H9 (cell line): ENCODE measurements at regions not wholly inside any gene's neighbourhood (a gene's known extent, or its start where the extent isn't known, plus 50 kb on each side); places are given as distances from the start of the nearest gene placed in this dataset.

Source experiments
- DNase-seq: peaks from one replicate; pipeline ENCODE4 v3.0.0-alpha.2; 2017
- H2AFZ ChIP-seq: one replicate; pipeline ENCODE4 v1.6.1; 2013; ENCODE audit warnings: mild to moderate bottlenecking, low read length, control low read depth, moderate library complexity
- H2AK5ac ChIP-seq: 2 replicates; pipeline ENCODE4 v1.6.1; 2013; ENCODE audit warnings: low read length, control low read depth, mixed read lengths; ENCODE audit not compliant: insufficient read length
- H2BK120ac ChIP-seq: one replicate; pipeline ENCODE4 v1.6.1; 2013; ENCODE audit warnings: low read depth, mild to moderate bottlenecking, low read length, control low read depth, inconsistent platforms; ENCODE audit not compliant: poor library complexity, severe bottlenecking
- H2BK12ac ChIP-seq: 2 replicates; pipeline ENCODE4 v1.6.1; 2013; ENCODE audit warnings: low read length, control low read depth, mixed read lengths, low read depth; ENCODE audit not compliant: insufficient read length
- H2BK15ac ChIP-seq: 2 replicates; pipeline ENCODE4 v1.6.1; 2013; ENCODE audit warnings: low read depth, low read length, control low read depth
- H2BK20ac ChIP-seq: one replicate; pipeline ENCODE4 v1.6.1; 2013; ENCODE audit warnings: low read depth, mild to moderate bottlenecking, low read length, control low read depth, inconsistent platforms; ENCODE audit not compliant: poor library complexity, severe bottlenecking
- H2BK5ac ChIP-seq: 2 replicates; pipeline ENCODE4 v1.6.1; 2013; ENCODE audit warnings: low read length, control low read depth, mixed read lengths; ENCODE audit not compliant: insufficient read length
- H3K14ac ChIP-seq: 2 replicates; pipeline ENCODE4 v1.6.1; 2013; ENCODE audit warnings: low read length, control low read depth; ENCODE audit not compliant: insufficient read depth
- H3K18ac ChIP-seq: 2 replicates; pipeline ENCODE4 v1.6.1; 2013; ENCODE audit warnings: low read depth, mild to moderate bottlenecking, mixed read lengths, low read length, control low read depth; ENCODE audit not compliant: insufficient read length
- H3K23ac ChIP-seq: 2 replicates; pipeline ENCODE4 v1.6.1; 2013; ENCODE audit warnings: low read length, control low read depth, mixed read lengths, low read depth; ENCODE audit not compliant: insufficient read length
- H3K23me2 ChIP-seq: 2 replicates; pipeline ENCODE4 v1.6.1; 2013; ENCODE audit warnings: low read depth, mild to moderate bottlenecking, mixed read lengths, low read length, control low read depth; ENCODE audit not compliant: insufficient read length, poor library complexity, severe bottlenecking
- H3K27ac ChIP-seq: 2 replicates; pipeline ENCODE4 v1.5.1; 2013; ENCODE audit warnings: low read length, control low read depth, mixed read lengths, low read depth; ENCODE audit not compliant: insufficient read length
- H3K27me3 ChIP-seq: 2 replicates; pipeline ENCODE4 v1.6.1; 2013; ENCODE audit warnings: low read length, control low read depth, inconsistent platforms; ENCODE audit not compliant: insufficient read depth
- H3K4ac ChIP-seq: 2 replicates; pipeline ENCODE4 v1.6.1; 2013; ENCODE audit warnings: low read depth, mild to moderate bottlenecking, control low read depth, inconsistent platforms, low read length, moderate library complexity
- H3K4me1 ChIP-seq: 2 replicates; pipeline ENCODE4 v1.6.1; 2013; ENCODE audit warnings: low read length, control low read depth, inconsistent platforms; ENCODE audit not compliant: insufficient read depth
- H3K4me2 ChIP-seq: 2 replicates; pipeline ENCODE4 v1.6.1; 2013; ENCODE audit warnings: low read length, control low read depth, mixed read lengths; ENCODE audit not compliant: insufficient read length, insufficient read depth
- H3K56ac ChIP-seq: 2 replicates; pipeline ENCODE4 v1.6.1; 2013; ENCODE audit warnings: low read depth, mild to moderate bottlenecking, mixed read lengths, low read length, control low read depth; ENCODE audit not compliant: insufficient read length
- H3K79me1 ChIP-seq: 2 replicates; pipeline ENCODE4 v1.6.1; 2013; ENCODE audit warnings: low read depth, mild to moderate bottlenecking, moderate library complexity, low read length, control low read depth, inconsistent platforms; ENCODE audit not compliant: insufficient read depth, poor library complexity, severe bottlenecking
- H3K79me2 ChIP-seq: 2 replicates; pipeline ENCODE4 v1.6.1; 2013; ENCODE audit warnings: low read length, control low read depth, inconsistent platforms; ENCODE audit not compliant: insufficient read depth
- H3K9ac ChIP-seq: 2 replicates; pipeline ENCODE4 v1.6.1; 2013; ENCODE audit warnings: low read length, control low read depth, mixed read lengths; ENCODE audit not compliant: insufficient read length; ENCODE audit errors: extremely low read depth
- H3K9me3 ChIP-seq: one replicate; pipeline ENCODE4 v1.6.1; 2013; ENCODE audit warnings: low read depth, low read length, inconsistent platforms; ENCODE audit not compliant: control insufficient read depth
- H3T11ph ChIP-seq: one replicate; pipeline ENCODE4 v1.6.1; 2013; ENCODE audit warnings: mild to moderate bottlenecking, low read length, control low read depth, inconsistent platforms
- H4K20me1 ChIP-seq: one replicate; pipeline ENCODE4 v1.6.1; 2013; ENCODE audit not compliant: control insufficient read depth, insufficient read length, insufficient read depth
- H4K5ac ChIP-seq: 2 replicates; pipeline ENCODE4 v1.6.1; 2013; ENCODE audit warnings: low read depth, mild to moderate bottlenecking, mixed read lengths, low read length, control low read depth; ENCODE audit not compliant: insufficient read length
- H4K8ac ChIP-seq: replicated peaks from 2 replicates; pipeline ENCODE4 v1.6.1; 2013; ENCODE audit warnings: low read length, control low read depth, mixed read lengths, low read depth; ENCODE audit not compliant: insufficient read length
- H4K91ac ChIP-seq: 2 replicates; pipeline ENCODE4 v1.6.1; 2013; ENCODE audit warnings: low read depth, mild to moderate bottlenecking, moderate library complexity, mixed read lengths, low read length, control low read depth; ENCODE audit not compliant: insufficient read length
- H3K27ac Mint-ChIP-seq, 3 experiments: 2 replicates in 2 of 3; 3 replicates in 1 of 3; pipeline ENCODE4 v1.8.0; 2020 to 2021; ENCODE audit warnings: mixed read lengths in 3 of 3, mild to moderate bottlenecking in 1 of 3, moderate library complexity in 1 of 3
- H3K27me3 Mint-ChIP-seq: 2 replicates; pipeline ENCODE4 v1.8.0; 2021; ENCODE audit warnings: low read depth, mild to moderate bottlenecking, moderate library complexity, mixed read lengths
- H3K36me3 Mint-ChIP-seq, 3 experiments: 2 replicates in 2 of 3; 3 replicates in 1 of 3; pipeline ENCODE4 v1.8.0; 2020 to 2021; ENCODE audit warnings: low read depth in 3 of 3, mixed read lengths in 3 of 3; ENCODE audit not compliant: insufficient read depth in 1 of 3
- H3K4me1 Mint-ChIP-seq, 2 experiments: 2 replicates each; pipeline ENCODE4 v1.8.0; 2020; ENCODE audit warnings: mixed read lengths in 2 of 2
- H3K4me3 Mint-ChIP-seq, 2 experiments: 2 replicates in 1 of 2; 3 replicates in 1 of 2; pipeline ENCODE4 v1.8.0; 2020 to 2021; ENCODE audit warnings: mild to moderate bottlenecking in 2 of 2, mixed read lengths in 2 of 2, moderate library complexity in 1 of 2
- H3K9me3 Mint-ChIP-seq, 2 experiments: 2 replicates in 1 of 2; 3 replicates in 1 of 2; pipeline ENCODE4 v1.8.0; 2020; ENCODE audit warnings: mild to moderate bottlenecking in 2 of 2, mixed read lengths in 2 of 2, moderate library complexity in 1 of 2
- WGBS: extraction: QIAGEN DNeasy Blood & Tissue Kit; methylation state at CpG from one replicate; pipeline ENCODE4 v1.1.7; 2013; ENCODE audit warnings: missing lambda C conversion rate, low lambda C conversion rate, mixed read lengths; ENCODE audit not compliant: insufficient read length; ENCODE audit errors: extremely low coverage; 5-methylcytosine and 5-hydroxymethylcytosine counted together
- TF ChIP-seq, protein P1 (sequence below): fragments of 200-600 bp; sonication (generic); conservative IDR thresholded peaks from 3 replicates; pipeline ENCODE4 v1.8.0; 2021; ENCODE audit warnings: antibody characterized with exemption, mild to moderate bottlenecking

DNA sequence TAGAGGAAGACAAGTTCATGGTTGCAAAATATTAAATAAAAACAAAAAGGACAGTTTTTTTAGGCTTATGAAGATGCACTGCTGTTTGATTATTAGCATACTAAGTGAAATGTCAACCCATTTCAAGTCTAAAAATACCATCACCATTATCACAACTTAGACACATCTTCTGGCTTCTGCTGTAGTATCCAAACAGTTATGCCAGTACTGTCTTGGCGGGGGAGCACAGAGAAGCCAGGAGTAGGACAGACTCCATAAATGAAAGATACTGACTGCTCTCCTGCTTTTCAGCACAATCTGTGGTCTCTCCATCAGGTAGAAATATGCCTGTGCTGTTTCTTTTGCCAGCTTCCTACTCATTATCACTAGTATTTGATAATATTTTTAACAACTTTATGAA lies 179.2 kb upstream of the DSEL start:
- Histone ChIP-seq H3K23me2 (no peaks in the 10 kb centered on the region), H4K20me1 (no peaks in the 10 kb centered on the region), H2BK12ac (no peak overlapping the region), H4K8ac (no peak overlapping the region), H3K18ac (no peak overlapping the region), H2BK15ac (no peak overlapping the region), H3K79me1 (no peaks in the 10 kb centered on the region), H3K4me1 (peaks cover 4% of the 10 kb centered on the region; the same call in 1 of the 2 replicates), H3K4ac (no peak overlapping the region), H3K4me2 (no peak overlapping the region), H3T11ph (no peak overlapping the region), H3K9ac (no peak overlapping the region), H3K14ac (no peak overlapping the region), H2BK120ac (no peak overlapping the region), H3K27ac (no peak overlapping the region), H3K27me3 (no peaks in the 10 kb centered on the region), H2AK5ac (no peak overlapping the region), H3K79me2 (no peaks in the 10 kb centered on the region), H2BK20ac (no peak overlapping the region), H4K91ac (no peak overlapping the region), H3K23ac (no peak overlapping the region), H4K5ac (no peak overlapping the region), H3K9me3 (no peaks in the 10 kb centered on the region), H2BK5ac (no peak overlapping the region), H3K56ac (no peak overlapping the region), H2AFZ (no peak overlapping the region)
- H3K9me3 Mint-ChIP-seq = peaks cover 3% of the 10 kb centered on the region in 2 experiments; a peak in 3 of 5 replicates
- DNase-seq = no peak
- TF ChIP-seq, protein P1, sequence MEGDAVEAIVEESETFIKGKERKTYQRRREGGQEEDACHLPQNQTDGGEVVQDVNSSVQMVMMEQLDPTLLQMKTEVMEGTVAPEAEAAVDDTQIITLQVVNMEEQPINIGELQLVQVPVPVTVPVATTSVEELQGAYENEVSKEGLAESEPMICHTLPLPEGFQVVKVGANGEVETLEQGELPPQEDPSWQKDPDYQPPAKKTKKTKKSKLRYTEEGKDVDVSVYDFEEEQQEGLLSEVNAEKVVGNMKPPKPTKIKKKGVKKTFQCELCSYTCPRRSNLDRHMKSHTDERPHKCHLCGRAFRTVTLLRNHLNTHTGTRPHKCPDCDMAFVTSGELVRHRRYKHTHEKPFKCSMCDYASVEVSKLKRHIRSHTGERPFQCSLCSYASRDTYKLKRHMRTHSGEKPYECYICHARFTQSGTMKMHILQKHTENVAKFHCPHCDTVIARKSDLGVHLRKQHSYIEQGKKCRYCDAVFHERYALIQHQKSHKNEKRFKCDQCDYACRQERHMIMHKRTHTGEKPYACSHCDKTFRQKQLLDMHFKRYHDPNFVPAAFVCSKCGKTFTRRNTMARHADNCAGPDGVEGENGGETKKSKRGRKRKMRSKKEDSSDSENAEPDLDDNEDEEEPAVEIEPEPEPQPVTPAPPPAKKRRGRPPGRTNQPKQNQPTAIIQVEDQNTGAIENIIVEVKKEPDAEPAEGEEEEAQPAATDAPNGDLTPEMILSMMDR = no peak
- no peak overlapping the region for H3K27ac Mint-ChIP-seq
- WGBS = no CpG with 5 or more reads among the region's 1 CpG
- no peak overlapping the region for H3K4me3 Mint-ChIP-seq
- H3K27me3 Mint-ChIP-seq = no peaks in the 10 kb centered on the region
- H3K4me1 Mint-ChIP-seq = peaks cover 4 to 6% of the 10 kb centered on the region in 2 experiments
- H3K36me3 Mint-ChIP-seq = peaks cover 0 to 3% (median 0%) of the 10 kb centered on the region in 3 experiments; a peak in 2 of 7 replicates
